Glomerular visceral epithelial cell (primary cell): ENCODE measurements at regions not wholly inside any gene's neighbourhood (a gene's known extent, or its start where the extent isn't known, plus 50 kb on each side); places are given as distances from the start of the nearest gene placed in this dataset.
A peak's percentile ranks its signal among the peaks of the same experiment; 100 is the strongest.

Source experiments
- DNase-seq: peaks from one replicate; pipeline ENCODE4 v3.0.0-alpha.2; 2016; ENCODE audit errors: extremely low spot score

GRCh38 chr20:52578559-52578958 lies 387.0 kb upstream of the ZFP64 start:
- no peak for DNase-seq

GRCh38 chr20:52577696-52578095 lies 386.1 kb upstream of the ZFP64 start:
- DNase-seq = no peak

GRCh38 chr20:52572687-52573086 lies 381.1 kb upstream of the ZFP64 start:
- no peak for DNase-seq

GRCh38 chr20:52569201-52569600 lies 377.6 kb upstream of the ZFP64 start:
- no peak for DNase-seq

GRCh38 chr20:52565614-52566013 lies 374.0 kb upstream of the ZFP64 start:
- no peak for DNase-seq

- DNase-seq = no peak
Measured at GRCh38 chr20:52564594-52564993, 373.0 kb upstream of the ZFP64 start.

GRCh38 chr20:52552181-52552872 lies 360.7 kb upstream of the ZFP64 start:
- DNase-seq = peak; percentile 70

GRCh38 chr20:52542131-52542530 lies 350.6 kb upstream of the ZFP64 start:
- DNase-seq = no peak

- no peak for DNase-seq
Measured at GRCh38 chr20:52540509-52540908, 348.9 kb upstream of the ZFP64 start.

- no peak for DNase-seq
Measured at GRCh38 chr20:52539891-52540290, 348.3 kb upstream of the ZFP64 start.

GRCh38 chr20:52536841-52537400 lies 345.3 kb upstream of the ZFP64 start:
- no peak for DNase-seq

GRCh38 chr20:52536040-52536439 lies 344.5 kb upstream of the ZFP64 start:
- no peak for DNase-seq

GRCh38 chr20:52534616-52535015 lies 343.0 kb upstream of the ZFP64 start:
- DNase-seq = no peak

- no peak for DNase-seq
Measured at GRCh38 chr20:52533401-52533800, 341.8 kb upstream of the ZFP64 start.

GRCh38 chr20:52532674-52533073 lies 341.1 kb upstream of the ZFP64 start:
- DNase-seq = no peak

- DNase-seq = no peak
Measured at GRCh38 chr20:52530571-52530970, 339.0 kb upstream of the ZFP64 start.

GRCh38 chr20:52529826-52530225 lies 338.2 kb upstream of the ZFP64 start:
- no peak for DNase-seq

- DNase-seq = no peak
Measured at GRCh38 chr20:52524861-52525260, 333.3 kb upstream of the ZFP64 start.

- no peak for DNase-seq
Measured at GRCh38 chr20:52518735-52519134, 327.2 kb upstream of the ZFP64 start.

GRCh38 chr20:52515877-52516276 lies 324.3 kb upstream of the ZFP64 start:
- no peak for DNase-seq

- DNase-seq = no peak
Measured at GRCh38 chr20:52500157-52500556, 308.6 kb upstream of the ZFP64 start.

GRCh38 chr20:52497731-52498130 lies 306.2 kb upstream of the ZFP64 start:
- no peak for DNase-seq

GRCh38 chr20:52496191-52496590 lies 304.6 kb upstream of the ZFP64 start:
- no peak for DNase-seq

GRCh38 chr20:52494244-52494643 lies 302.7 kb upstream of the ZFP64 start:
- peak; percentile 72 for DNase-seq
